ENCODE measurements at regions not wholly inside any gene's neighbourhood (a gene's known extent, or its start where the extent isn't known, plus 50 kb on each side); places are given as distances from the start of the nearest gene placed in this dataset.

- TF ChIP-seq POLR2A (IDR thresholded peaks at IDR 0.05) (no peak), CTCF (IDR thresholded peaks at IDR 0.05) (no peak)
- DNase-seq (ENCODE audit: low spot score in 2 of 2) = no peak
- H3K4me3 ChIP-seq (ENCODE audit: low read depth, poor library complexity, severe bottlenecking) = no peak overlapping the region
- intact Hi-C loops (cut with DNase I; ENCODE audit: low total_unique reads) = no loop called here
- WGBS, 2 donors = 90 to 94% methylated on average over 3 of the region's 3 CpGs
These were observed 79.0 kb upstream of the MFGE8 start for GRCh38 chr15:88992216-88992615.

GRCh38 chr15:88992912-88993376, 79.8 kb upstream of the MFGE8 start:
- intact Hi-C loops (cut with DNase I; ENCODE audit: low total_unique reads) = no loop called here
- no peak for DNase-seq (ENCODE audit: low spot score in 2 of 2)
- 76 to 89% methylated on average over 7 of the region's 7 CpGs for WGBS, 2 donors
- no peak overlapping the region for H3K4me3 ChIP-seq (ENCODE audit: low read depth, poor library complexity, severe bottlenecking)
- TF ChIP-seq CTCF (IDR thresholded peaks at IDR 0.05) (no peak), POLR2A (IDR thresholded peaks at IDR 0.05) (no peak)

GRCh38 chr15:88993662-88994061, 80.5 kb upstream of the MFGE8 start:
- DNase-seq (ENCODE audit: low spot score in 2 of 2) = peak in 1 of 2 donors; percentile 18
- H3K4me3 ChIP-seq (ENCODE audit: low read depth, poor library complexity, severe bottlenecking) = no peak overlapping the region
- WGBS, 2 donors = 83 to 90% methylated on average over 5 of the region's 5 CpGs
- intact Hi-C loops (cut with DNase I; ENCODE audit: low total_unique reads) = no loop called here
- no peak for TF ChIP-seq CTCF (IDR thresholded peaks at IDR 0.05)
- TF ChIP-seq POLR2A (IDR thresholded peaks at IDR 0.05) = no peak

- TF ChIP-seq POLR2A (IDR thresholded peaks at IDR 0.05) (no peak), CTCF (IDR thresholded peaks at IDR 0.05) (no peak)
- intact Hi-C loops (cut with DNase I; ENCODE audit: low total_unique reads) = no loop called here
- 92 to 94% methylated on average over 1 of the region's 1 CpG for WGBS, 2 donors
- H3K4me3 ChIP-seq (ENCODE audit: low read depth, poor library complexity, severe bottlenecking) = no peak overlapping the region
- peak in 1 of 2 donors; percentile 7 for DNase-seq (ENCODE audit: low spot score in 2 of 2)
These were observed 81.1 kb upstream of the MFGE8 start for GRCh38 chr15:88994286-88994685.

GRCh38 chr15:88995449-88995848, 82.3 kb upstream of the MFGE8 start:
- H3K4me3 ChIP-seq (ENCODE audit: low read depth, poor library complexity, severe bottlenecking) = no peak overlapping the region
- TF ChIP-seq CTCF (IDR thresholded peaks at IDR 0.05) (no peak), POLR2A (IDR thresholded peaks at IDR 0.05) (no peak)
- DNase-seq (ENCODE audit: low spot score in 2 of 2) = peak in 1 of 2 donors; percentile 29
- intact Hi-C loops (cut with DNase I; ENCODE audit: low total_unique reads) = no loop called here
- WGBS, 2 donors = 71 to 82% methylated on average over 3 of the region's 3 CpGs

GRCh38 chr15:88997531-88997930, 84.4 kb upstream of the MFGE8 start:
- 78 to 89% methylated on average over 3 of the region's 3 CpGs for WGBS, 2 donors
- no peak overlapping the region for H3K4me3 ChIP-seq (ENCODE audit: low read depth, poor library complexity, severe bottlenecking)
- intact Hi-C loops (cut with DNase I; ENCODE audit: low total_unique reads) = no loop called here
- peak in 1 of 2 donors; percentile 7 for DNase-seq (ENCODE audit: low spot score in 2 of 2)
- TF ChIP-seq CTCF (IDR thresholded peaks at IDR 0.05) = no peak
- TF ChIP-seq POLR2A (IDR thresholded peaks at IDR 0.05) = no peak
